ENCODE measurements at regions not wholly inside any gene's neighbourhood (a gene's known extent, or its start where the extent isn't known, plus 50 kb on each side); places are given as distances from the start of the nearest gene placed in this dataset.

DNA sequence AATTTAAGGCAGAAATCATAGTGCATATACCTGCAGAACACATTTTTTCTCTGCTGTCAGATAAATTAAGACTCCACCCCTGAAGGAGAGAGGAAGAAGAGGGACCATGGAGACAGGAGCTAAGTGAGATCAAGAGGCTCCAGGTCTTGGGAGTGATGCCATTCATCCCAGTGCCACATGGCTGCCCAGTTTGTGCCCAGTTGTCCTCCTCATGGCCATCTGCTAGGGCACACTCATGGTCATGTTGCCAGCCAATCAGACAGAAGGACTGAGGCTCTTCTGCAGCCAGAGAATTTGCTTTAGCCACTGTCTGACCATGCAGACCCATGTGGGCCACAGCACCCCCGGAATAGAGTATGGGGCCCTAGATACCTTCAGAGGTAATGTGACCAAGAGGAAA, 270.5 kb upstream of the PROK2 start:
- Histone ChIP-seq H3K4ac (ENCODE audit: low read depth, low read length) (no peak overlapping the region), H3K9me3 (ENCODE audit: control insufficient read depth, low read depth, low read length) (no peaks in the 10 kb centered on the region), H4K20me1 (ENCODE audit: control insufficient read depth, insufficient read depth, insufficient read length) (no peaks in the 10 kb centered on the region), H3K56ac (ENCODE audit: insufficient read length, low read depth, low read length) (no peak overlapping the region), H2BK5ac (ENCODE audit: insufficient read length, low read length) (no peak overlapping the region), H3K79me1 (ENCODE audit: insufficient read depth, low read depth, low read length, poor library complexity, severe bottlenecking) (no peaks in the 10 kb centered on the region), H2BK120ac (ENCODE audit: low read depth, low read length, poor library complexity, severe bottlenecking) (no peak overlapping the region), H4K8ac (replicated peaks; ENCODE audit: insufficient read length, low read depth, low read length) (no peak overlapping the region), H3T11ph (ENCODE audit: low read length) (no peak overlapping the region), H3K4me1 (ENCODE audit: insufficient read depth, low read length) (no peaks in the 10 kb centered on the region), H2AFZ (ENCODE audit: low read length) (no peak overlapping the region), H3K14ac (ENCODE audit: insufficient read depth, low read length) (no peak overlapping the region; the same call in 1 of the 2 replicates), H3K9ac (ENCODE audit: extremely low read depth, insufficient read length, low read length) (no peak overlapping the region), H2BK12ac (ENCODE audit: insufficient read length, low read depth, low read length) (no peak overlapping the region), H2BK20ac (ENCODE audit: low read depth, low read length, poor library complexity, severe bottlenecking) (no peak overlapping the region), H3K23ac (ENCODE audit: insufficient read length, low read depth, low read length) (no peak overlapping the region), H2AK5ac (ENCODE audit: insufficient read length, low read length) (no peak overlapping the region), H3K27me3 (ENCODE audit: insufficient read depth, low read length) (no peaks in the 10 kb centered on the region), H2BK15ac (ENCODE audit: low read depth, low read length) (no peak overlapping the region), H4K91ac (ENCODE audit: insufficient read length, low read depth, low read length) (no peak overlapping the region), H3K23me2 (ENCODE audit: insufficient read length, low read depth, low read length, poor library complexity, severe bottlenecking) (no peaks in the 10 kb centered on the region), H3K27ac (ENCODE audit: insufficient read length, low read depth, low read length) (no peak overlapping the region), H3K79me2 (ENCODE audit: insufficient read depth, low read length) (no peaks in the 10 kb centered on the region), H3K18ac (ENCODE audit: insufficient read length, low read depth, low read length) (no peak overlapping the region), H3K4me2 (ENCODE audit: insufficient read depth, insufficient read length, low read length) (no peak overlapping the region), H4K5ac (ENCODE audit: insufficient read length, low read depth, low read length) (no peak overlapping the region)
- Mint-ChIP-seq H3K9me3 (0 out of 5 replicates have a peak, but pooled peaks cover 0 to 2% of the 10 kb centered on the region in 2 experiments), H3K36me3 (ENCODE audit: insufficient read depth in 1 of 3, low read depth in 3 of 3) (no peaks in the 10 kb centered on the region; a peak in 1 of 7 replicates), H3K4me3 (no peak overlapping the region), H3K4me1 (no peaks in the 10 kb centered on the region), H3K27ac (no peak overlapping the region), H3K27me3 (ENCODE audit: low read depth) (no peaks in the 10 kb centered on the region; the same call in 1 of the 2 replicates)
- no CpG with 5 or more reads among the region's 1 CpG for WGBS (ENCODE audit: extremely low coverage, insufficient read length, low lambda C conversion rate)
- TF ChIP-seq CTCF (conservative IDR thresholded peaks at IDR 0.05), result no peak
- DNase-seq, result no peak

Measured in H9 (cell line).